RWPE1 (cell line): ENCODE measurements at regions not wholly inside any gene's neighbourhood (a gene's known extent, or its start where the extent isn't known, plus 50 kb on each side); places are given as distances from the start of the nearest gene placed in this dataset.
"Not testable (repeated sequence)": the region's sequence is repeated elsewhere in the genome, so short reads cannot be mapped to it uniquely, and the experiment has no call there.

Experiments
- CTCF ChIA-PET: fragments of 350-600 bp; sonication (Branson Sonifier 250); formaldehyde crosslinking; extraction: SDS; loops from one replicate; lab custom pipeline; 2021; lab: Yijun Ruan, JAX
- POLR2A ChIA-PET: fragments of 400-600 bp; formaldehyde crosslinking; extraction: SDS; loops from one replicate; lab custom pipeline; 2020; ENCODE audit warnings: antibody characterized with exemption; ENCODE audit not compliant: low non-redundant PET; lab: Yijun Ruan, JAX
- DNase-seq: peaks from one replicate; pipeline ENCODE4 v3.0.0; 2012; ENCODE audit warnings: low spot score
- H3K27ac ChIP-seq: fragments of 450-650 bp; 2 replicates; pipeline ENCODE4 v1.5.1; 2017
- TF ChIP-seq, protein P1 (sequence below): fragments of 450-650 bp; conservative IDR thresholded peaks from 2 replicates; pipeline ENCODE4 v1.5.1; 2017; ENCODE audit warnings: low read depth, mild to moderate bottlenecking

DNA sequence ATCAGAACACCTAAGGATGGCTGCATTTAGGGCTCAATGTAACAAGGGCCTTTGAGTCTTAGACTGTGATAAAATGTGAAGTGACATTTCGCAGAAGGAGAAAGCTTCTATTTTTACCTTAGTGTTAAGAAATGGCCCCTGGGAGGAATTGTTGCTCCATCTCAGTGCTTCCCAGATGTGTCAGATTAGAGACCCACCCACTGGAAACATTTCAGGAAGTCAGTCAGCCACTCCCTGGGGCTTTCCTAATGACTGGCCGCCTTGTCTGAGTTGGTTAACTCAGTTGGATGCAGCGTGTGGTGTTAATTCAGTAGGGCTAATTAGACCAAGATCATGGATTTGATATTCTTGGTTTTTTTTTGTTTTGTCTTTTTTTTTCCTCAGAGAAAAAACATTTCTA lies 355.9 kb downstream of the PIK3C3 start:
- POLR2A ChIA-PET, result no interaction called here
- CTCF ChIA-PET, result no interaction called here
- no peak overlapping the region for H3K27ac ChIP-seq

DNA sequence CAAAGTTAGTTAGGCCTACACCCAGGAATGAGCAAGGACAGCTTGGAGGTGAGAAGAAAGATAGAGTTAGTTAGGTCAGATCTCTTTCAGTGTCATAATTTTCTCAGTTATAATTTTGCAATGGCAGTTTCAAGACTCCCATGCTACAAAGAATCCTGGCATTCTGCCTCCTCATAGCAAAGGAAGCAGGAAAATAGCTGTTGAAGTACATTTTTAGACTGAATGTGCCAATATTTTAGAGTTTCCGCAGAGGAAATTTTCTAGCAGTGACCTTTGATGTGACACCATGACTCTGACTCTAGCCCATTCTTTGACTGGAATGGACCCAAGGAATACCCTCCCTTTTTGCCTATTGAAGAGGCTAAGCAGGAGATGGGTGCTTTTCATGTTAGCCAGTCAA lies 371.7 kb downstream of the PIK3C3 start:
- no peak overlapping the region for H3K27ac ChIP-seq
- TF ChIP-seq, protein P1, sequence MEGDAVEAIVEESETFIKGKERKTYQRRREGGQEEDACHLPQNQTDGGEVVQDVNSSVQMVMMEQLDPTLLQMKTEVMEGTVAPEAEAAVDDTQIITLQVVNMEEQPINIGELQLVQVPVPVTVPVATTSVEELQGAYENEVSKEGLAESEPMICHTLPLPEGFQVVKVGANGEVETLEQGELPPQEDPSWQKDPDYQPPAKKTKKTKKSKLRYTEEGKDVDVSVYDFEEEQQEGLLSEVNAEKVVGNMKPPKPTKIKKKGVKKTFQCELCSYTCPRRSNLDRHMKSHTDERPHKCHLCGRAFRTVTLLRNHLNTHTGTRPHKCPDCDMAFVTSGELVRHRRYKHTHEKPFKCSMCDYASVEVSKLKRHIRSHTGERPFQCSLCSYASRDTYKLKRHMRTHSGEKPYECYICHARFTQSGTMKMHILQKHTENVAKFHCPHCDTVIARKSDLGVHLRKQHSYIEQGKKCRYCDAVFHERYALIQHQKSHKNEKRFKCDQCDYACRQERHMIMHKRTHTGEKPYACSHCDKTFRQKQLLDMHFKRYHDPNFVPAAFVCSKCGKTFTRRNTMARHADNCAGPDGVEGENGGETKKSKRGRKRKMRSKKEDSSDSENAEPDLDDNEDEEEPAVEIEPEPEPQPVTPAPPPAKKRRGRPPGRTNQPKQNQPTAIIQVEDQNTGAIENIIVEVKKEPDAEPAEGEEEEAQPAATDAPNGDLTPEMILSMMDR, result no peak
- ChIA-PET POLR2A (no interaction called here), CTCF (no interaction called here)
- no peak for DNase-seq

More for the DNA sequence above, 355.9 kb downstream of the PIK3C3 start:
- peak; percentile 36 for DNase-seq
- TF ChIP-seq, protein P1, result no peak

DNA sequence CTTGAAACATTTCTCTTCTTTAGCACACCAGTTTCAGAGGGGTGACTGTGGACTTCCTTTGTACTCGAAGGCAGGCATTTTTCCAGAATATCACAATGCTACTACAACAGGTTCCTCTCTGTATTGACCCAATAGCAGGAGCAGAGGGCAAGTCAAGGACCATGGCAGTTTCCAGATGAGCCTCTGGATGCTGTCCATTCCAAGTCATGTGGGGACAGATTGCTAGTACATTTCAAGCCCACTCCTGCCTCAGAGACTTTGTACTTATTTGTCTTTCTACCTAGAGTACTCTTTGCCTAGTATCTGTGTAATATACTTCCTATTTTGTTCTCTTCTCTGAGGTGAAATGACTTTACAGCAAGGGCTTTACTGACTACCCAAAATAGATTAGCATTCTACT lies 373.9 kb downstream of the PIK3C3 start:
- no peak for DNase-seq
- TF ChIP-seq, protein P1, result no peak
- POLR2A ChIA-PET, result no interaction called here
- H3K27ac ChIP-seq, result no peak overlapping the region
- CTCF ChIA-PET, result no interaction called here

DNA sequence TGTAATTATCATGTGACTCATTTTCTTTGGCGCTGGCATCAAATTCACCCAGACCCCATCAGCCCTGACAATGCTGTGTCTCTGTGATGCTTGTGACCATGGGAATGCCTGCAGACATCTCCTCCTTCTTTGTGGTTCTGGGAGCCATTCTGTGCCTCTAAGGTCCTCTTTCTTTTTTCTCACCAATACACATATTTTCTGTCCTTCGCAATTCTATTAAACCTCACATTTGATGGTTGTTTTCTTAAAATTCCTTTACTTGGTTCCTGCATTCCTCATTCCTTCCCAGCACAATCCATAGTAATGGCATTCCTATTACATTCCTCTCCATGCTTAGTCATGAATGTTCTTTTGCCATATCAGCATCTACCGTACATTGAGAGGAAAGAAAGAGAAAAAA lies 375.3 kb downstream of the PIK3C3 start:
- no peak for DNase-seq
- no peak overlapping the region for H3K27ac ChIP-seq
- ChIA-PET POLR2A (no interaction called here), CTCF (no interaction called here)
- TF ChIP-seq, protein P1, result no peak

DNA sequence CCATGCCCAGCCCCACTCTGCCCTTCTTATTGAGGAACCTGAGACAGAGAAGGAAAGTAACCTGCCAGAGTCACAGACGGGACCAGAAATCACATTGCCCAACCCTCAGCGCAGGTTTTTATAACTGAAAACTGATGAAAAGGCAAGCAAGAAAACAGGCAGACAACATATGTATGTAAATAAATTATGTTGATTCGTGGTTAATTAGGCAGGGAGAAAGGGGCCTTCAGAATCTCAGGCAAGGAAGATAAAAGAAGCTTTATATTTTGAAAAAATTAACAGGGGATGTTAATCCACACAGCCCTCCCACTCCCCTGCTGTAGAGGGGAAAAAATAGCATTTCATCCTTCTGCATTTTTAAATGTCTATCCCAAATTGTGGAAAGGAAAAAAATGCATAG lies 378.5 kb downstream of the PIK3C3 start:
- no peak for DNase-seq
- POLR2A ChIA-PET, result no interaction called here
- TF ChIP-seq, protein P1, result no peak
- no peak overlapping the region for H3K27ac ChIP-seq
- CTCF ChIA-PET, result no interaction called here

DNA sequence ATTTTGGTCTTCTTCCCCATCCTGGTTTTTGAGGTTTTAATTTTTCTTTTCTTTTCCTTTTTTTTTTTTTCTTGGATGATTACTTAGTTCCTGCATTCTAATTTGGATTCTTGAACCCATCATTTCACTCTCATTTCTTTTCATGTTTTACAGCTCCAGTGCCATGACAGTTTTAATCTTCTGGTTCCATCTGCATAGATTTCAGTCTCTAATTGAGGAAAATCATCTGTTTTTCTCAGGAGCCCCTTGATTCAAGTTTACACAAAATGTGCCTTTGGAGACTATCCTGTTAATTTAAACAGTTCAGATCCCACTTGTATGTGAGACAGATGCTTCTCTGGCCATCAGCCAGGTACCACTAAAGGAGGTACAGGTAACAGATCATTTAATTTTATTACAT lies 379.9 kb downstream of the PIK3C3 start:
- POLR2A ChIA-PET, result no interaction called here
- no peak for DNase-seq
- H3K27ac ChIP-seq, result no peak overlapping the region
- TF ChIP-seq, protein P1, result no peak
- CTCF ChIA-PET, result no interaction called here

DNA sequence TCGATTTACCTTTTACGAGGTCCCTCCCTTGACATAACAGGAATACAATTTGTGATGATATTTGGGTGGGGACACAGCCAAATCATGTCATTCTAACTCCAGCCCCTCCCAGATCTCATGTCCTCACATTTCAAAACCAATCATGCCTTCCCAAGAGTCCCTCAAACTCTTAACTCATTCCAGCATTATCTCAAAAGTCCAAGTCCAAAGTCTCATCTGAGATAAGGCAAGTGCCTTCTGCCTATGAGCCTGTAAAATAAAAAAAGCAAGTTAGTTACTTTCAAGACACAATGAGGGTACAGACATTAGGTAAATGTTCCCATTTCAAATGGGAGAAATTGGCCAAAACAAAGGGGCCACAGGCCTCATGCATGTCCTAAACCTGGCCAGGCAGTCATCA lies 381.1 kb downstream of the PIK3C3 start:
- H3K27ac ChIP-seq, result no peak overlapping the region
- ChIA-PET POLR2A (no interaction called here), CTCF (interaction anchor here (0.6 kb wide), 1 partner anchor 214 kb away, joined by 3 read pairs; no protein-coding TSS in a partner anchor)
- DNase-seq, result no peak
- TF ChIP-seq, protein P1, result no peak

DNA sequence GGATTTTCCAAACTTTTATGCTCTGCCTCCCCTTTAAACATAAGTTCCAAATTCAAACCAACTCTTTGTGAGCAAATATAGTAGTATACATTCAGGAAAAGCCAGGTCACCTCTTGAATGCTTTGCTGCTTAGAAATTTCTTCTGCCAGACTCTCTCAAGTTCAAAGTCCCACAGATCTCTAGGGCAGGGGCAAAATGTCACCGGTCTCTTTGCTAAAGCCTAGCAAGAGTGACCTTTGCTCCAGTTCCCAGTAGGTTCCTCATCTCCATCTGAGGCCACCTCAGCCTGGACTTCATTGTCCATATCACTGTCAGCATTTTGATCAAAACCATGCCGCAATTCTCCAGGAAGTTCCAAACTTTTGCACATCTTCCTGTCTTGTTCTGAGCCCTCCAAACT lies 382.3 kb downstream of the PIK3C3 start:
- POLR2A ChIA-PET, DNase-seq, CTCF ChIA-PET, H3K27ac ChIP-seq: not testable (repeated sequence)
